ENCODE measurements at regions not wholly inside any gene's neighbourhood (a gene's known extent, or its start where the extent isn't known, plus 50 kb on each side); places are given as distances from the start of the nearest gene placed in this dataset.

DNA sequence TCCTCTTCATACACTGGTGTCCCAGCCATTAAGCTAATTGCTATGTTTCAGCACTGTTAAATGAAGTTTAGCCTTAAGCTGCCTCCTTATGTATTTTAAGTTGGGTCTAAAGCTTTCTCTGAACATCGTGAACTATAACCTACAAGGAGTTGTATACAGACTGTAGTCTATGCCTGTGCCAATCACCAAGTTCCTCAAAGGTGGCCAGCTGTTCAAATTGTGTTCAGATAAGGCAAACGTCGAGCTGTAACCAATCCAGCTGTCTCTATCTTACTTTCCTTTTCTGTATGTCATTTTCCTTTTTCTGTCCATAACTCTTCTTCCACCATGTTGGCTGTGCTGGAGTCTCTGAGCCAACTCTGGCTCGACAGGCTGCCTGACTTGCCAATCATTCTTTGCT, 199.6 kb downstream of the OGFRL1 start:
- Histone ChIP-seq H3K4me2 (ENCODE audit: low read depth, low read length) (no peak overlapping the region), H3K9me3 (replicated peaks; ENCODE audit: insufficient read depth, low read length) (no peaks in the 10 kb centered on the region), H3K9me2 (replicated peaks; ENCODE audit: insufficient read depth, low read length) (no peaks in the 10 kb centered on the region), H3K4me3 (ENCODE audit: low read length) (no peak overlapping the region), H3K36me3 (replicated peaks; ENCODE audit: insufficient read depth, low read length) (no peaks in the 10 kb centered on the region), H3K79me2 (ENCODE audit: low read length) (no peaks in the 10 kb centered on the region), H3K27me3 (replicated peaks; ENCODE audit: insufficient read depth, low read length) (0 out of 2 replicates have a peak, but pooled peaks cover 13% of the 10 kb centered on the region), H3K9ac (ENCODE audit: low read length) (no peak overlapping the region), H3K27ac (ENCODE audit: low read length) (no peak overlapping the region), H3F3A (ENCODE audit: insufficient read depth, low read length) (no peaks in the 10 kb centered on the region), H3K4me1 (ENCODE audit: low read length) (peaks cover 17% of the 10 kb centered on the region), H4K20me1 (ENCODE audit: insufficient read depth, low read length) (no peaks in the 10 kb centered on the region), H2AFZ (ENCODE audit: low read length) (no peak overlapping the region)
- TF ChIP-seq EZH2 (optimal IDR thresholded peaks at IDR 0.05; ENCODE audit: low read depth, low read length) (no peak), EZH2phosphoT487 (IDR thresholded peaks at IDR 0.05; ENCODE audit: low read length) (no peak)
- TF ChIP-seq, protein P1, sequence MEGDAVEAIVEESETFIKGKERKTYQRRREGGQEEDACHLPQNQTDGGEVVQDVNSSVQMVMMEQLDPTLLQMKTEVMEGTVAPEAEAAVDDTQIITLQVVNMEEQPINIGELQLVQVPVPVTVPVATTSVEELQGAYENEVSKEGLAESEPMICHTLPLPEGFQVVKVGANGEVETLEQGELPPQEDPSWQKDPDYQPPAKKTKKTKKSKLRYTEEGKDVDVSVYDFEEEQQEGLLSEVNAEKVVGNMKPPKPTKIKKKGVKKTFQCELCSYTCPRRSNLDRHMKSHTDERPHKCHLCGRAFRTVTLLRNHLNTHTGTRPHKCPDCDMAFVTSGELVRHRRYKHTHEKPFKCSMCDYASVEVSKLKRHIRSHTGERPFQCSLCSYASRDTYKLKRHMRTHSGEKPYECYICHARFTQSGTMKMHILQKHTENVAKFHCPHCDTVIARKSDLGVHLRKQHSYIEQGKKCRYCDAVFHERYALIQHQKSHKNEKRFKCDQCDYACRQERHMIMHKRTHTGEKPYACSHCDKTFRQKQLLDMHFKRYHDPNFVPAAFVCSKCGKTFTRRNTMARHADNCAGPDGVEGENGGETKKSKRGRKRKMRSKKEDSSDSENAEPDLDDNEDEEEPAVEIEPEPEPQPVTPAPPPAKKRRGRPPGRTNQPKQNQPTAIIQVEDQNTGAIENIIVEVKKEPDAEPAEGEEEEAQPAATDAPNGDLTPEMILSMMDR (IDR thresholded peaks at IDR 0.05; ENCODE audit: low read length) = no peak
- DNase-seq = no peak

GRCh38 chr6:71489736-71490135, 201.1 kb downstream of the OGFRL1 start:
- Histone ChIP-seq H3K4me3 (ENCODE audit: low read length) (no peak overlapping the region), H3K9me3 (replicated peaks; ENCODE audit: insufficient read depth, low read length) (no peaks in the 10 kb centered on the region), H4K20me1 (ENCODE audit: insufficient read depth, low read length) (no peaks in the 10 kb centered on the region), H3K27ac (ENCODE audit: low read length) (no peak overlapping the region), H3K9me2 (replicated peaks; ENCODE audit: insufficient read depth, low read length) (no peaks in the 10 kb centered on the region), H3F3A (ENCODE audit: insufficient read depth, low read length) (no peaks in the 10 kb centered on the region), H3K27me3 (replicated peaks; ENCODE audit: insufficient read depth, low read length) (peaks cover 19% of the 10 kb centered on the region; the same call in 1 of the 2 replicates), H3K9ac (ENCODE audit: low read length) (no peak overlapping the region), H3K4me2 (ENCODE audit: low read depth, low read length) (no peak overlapping the region), H2AFZ (ENCODE audit: low read length) (no peak overlapping the region), H3K79me2 (ENCODE audit: low read length) (no peaks in the 10 kb centered on the region), H3K36me3 (replicated peaks; ENCODE audit: insufficient read depth, low read length) (no peaks in the 10 kb centered on the region), H3K4me1 (ENCODE audit: low read length) (peaks cover 8% of the 10 kb centered on the region)
- no peak for TF ChIP-seq EZH2 (optimal IDR thresholded peaks at IDR 0.05; ENCODE audit: low read depth, low read length)
- TF ChIP-seq, protein P1 (IDR thresholded peaks at IDR 0.05; ENCODE audit: low read length) = no peak
- DNase-seq = no peak

DNA sequence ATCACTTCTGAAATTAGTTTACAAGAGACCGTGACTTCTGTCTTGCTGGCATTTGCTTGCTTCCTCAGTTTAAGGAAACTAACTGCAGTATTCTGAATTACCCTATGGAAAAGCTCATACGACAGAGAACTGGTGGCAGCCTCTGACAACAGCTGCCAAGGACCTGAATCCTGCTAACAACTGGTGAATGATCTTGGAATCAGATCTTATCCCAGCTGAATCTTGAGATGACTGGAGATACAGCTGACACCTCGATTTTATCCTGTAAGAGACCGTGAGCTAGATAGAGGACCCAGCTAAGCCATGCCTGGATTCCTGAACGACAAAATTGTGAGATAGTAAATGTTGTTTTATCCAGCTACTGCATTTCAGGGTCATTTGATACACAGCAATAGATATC, 202.3 kb downstream of the OGFRL1 start:
- peaks cover 14% of the 10 kb centered on the region for H3K4me1 ChIP-seq (ENCODE audit: low read length)
- no peak overlapping the region for H3K27ac ChIP-seq (ENCODE audit: low read length)
- no peaks in the 10 kb centered on the region for H3K36me3 ChIP-seq (replicated peaks; ENCODE audit: insufficient read depth, low read length)
- no peaks in the 10 kb centered on the region for H3K9me3 ChIP-seq (replicated peaks; ENCODE audit: insufficient read depth, low read length)
- H2AFZ ChIP-seq (ENCODE audit: low read length) = no peak overlapping the region
- no peaks in the 10 kb centered on the region for H4K20me1 ChIP-seq (ENCODE audit: insufficient read depth, low read length)
- H3K4me2 ChIP-seq (ENCODE audit: low read depth, low read length) = no peak overlapping the region
- TF ChIP-seq, protein P1 (IDR thresholded peaks at IDR 0.05; ENCODE audit: low read length) = no peak
- no peak for TF ChIP-seq EZH2 (optimal IDR thresholded peaks at IDR 0.05; ENCODE audit: low read depth, low read length)
- no peak for TF ChIP-seq EZH2phosphoT487 (IDR thresholded peaks at IDR 0.05; ENCODE audit: low read length)
- peaks cover 9% of the 10 kb centered on the region; the same call in 1 of the 2 replicates for H3F3A ChIP-seq (ENCODE audit: insufficient read depth, low read length)
- no peaks in the 10 kb centered on the region for H3K9me2 ChIP-seq (replicated peaks; ENCODE audit: insufficient read depth, low read length)
- no peaks in the 10 kb centered on the region for H3K79me2 ChIP-seq (ENCODE audit: low read length)
- no peak for DNase-seq
- H3K4me3 ChIP-seq (ENCODE audit: low read length) = no peak overlapping the region
- no peak overlapping the region for H3K9ac ChIP-seq (ENCODE audit: low read length)
- peaks cover 19% of the 10 kb centered on the region; the same call in 1 of the 2 replicates for H3K27me3 ChIP-seq (replicated peaks; ENCODE audit: insufficient read depth, low read length)

Data from MM.1S (cell line).